B cell (primary cell): ENCODE measurements at regions not wholly inside any gene's neighbourhood (a gene's known extent, or its start where the extent isn't known, plus 50 kb on each side); places are given as distances from the start of the nearest gene placed in this dataset.

Source experiments
- ATAC-seq: fragments of 200-7000 bp; cut with Tn5 transposase; one replicate; pipeline ENCODE4 v1.10.0; 2021; ENCODE audit warnings: low read depth, mild to moderate bottlenecking, moderate number of reproducible peaks, moderate library complexity
- CTCF ChIA-PET: fragments of 350-600 bp; sonication (Branson Sonifier 250); formaldehyde crosslinking; loops from one replicate; lab custom pipeline; 2021; ENCODE audit warnings: antibody characterized with exemption, inconsistent platforms; lab: Charles Lee
- POLR2A ChIA-PET: fragments of 350-600 bp; sonication (Branson Sonifier 250); formaldehyde crosslinking; loops from one replicate; lab custom pipeline; 2021; ENCODE audit warnings: antibody characterized with exemption; lab: Charles Lee
- DNase-seq: peaks from one replicate; pipeline ENCODE4 v3.0.0; 2013
- H2AFZ ChIP-seq: 2 replicates; pipeline ENCODE4 v1.6.1; 2012; ENCODE audit warnings: mild to moderate bottlenecking, low read depth, low read length; ENCODE audit not compliant: insufficient read depth, poor library complexity, severe bottlenecking
- H3K27ac ChIP-seq, 2 donors: 1 replicate in 1 of 2; 2 replicates in 1 of 2; pipeline ENCODE4 v1.5.1; 2012 to 2013; ENCODE audit warnings: low read length in 2 of 2, mild to moderate bottlenecking in 2 of 2, moderate library complexity in 1 of 2
- H3K27me3 ChIP-seq, 4 experiments: fragments of 200-600 bp in 1 of 4; sonication (generic) in 1 of 4; replicated peaks in 1 of 4; 1 replicate in 2 of 4; 2 replicates in 2 of 4; pipeline versions ENCODE4 v1.6.1 to v1.7.0; 2013 to 2016; ENCODE audit warnings: low read length in 3 of 4, mild to moderate bottlenecking in 2 of 4, mixed read lengths in 1 of 4, moderate library complexity in 1 of 4; ENCODE audit not compliant: insufficient read depth in 4 of 4, control insufficient read depth in 3 of 4; ENCODE audit errors: control extremely low read depth in 1 of 4
- H3K36me3 ChIP-seq, 2 experiments: replicated peaks in 1 of 2; 1 replicate in 1 of 2; 2 replicates in 1 of 2; pipeline versions ENCODE4 v1.6.1 to v1.7.1; 2013; ENCODE audit warnings: low read length in 1 of 2; ENCODE audit not compliant: insufficient read depth in 2 of 2, control insufficient read depth in 1 of 2; ENCODE audit errors: control extremely low read depth in 1 of 2, extremely low read depth in 1 of 2
- H3K4me1 ChIP-seq, 2 donors: fragments of 200-600 bp in 1 of 2; sonication (generic) in 1 of 2; 1 replicate in 1 of 2; 2 replicates in 1 of 2; pipeline versions ENCODE4 v1.5.1 to v1.6.1; 2013 to 2017; ENCODE audit warnings: low read length in 2 of 2; ENCODE audit not compliant: control insufficient read depth in 2 of 2, insufficient read depth in 2 of 2
- H3K4me2 ChIP-seq: replicated peaks from 2 replicates; pipeline ENCODE3; 2012; ENCODE audit warnings: mild to moderate bottlenecking, low read depth, low read length; ENCODE audit not compliant: poor library complexity, severe bottlenecking
- H3K4me3 ChIP-seq, 5 experiments: fragments of 200-600 bp in 1 of 5; sonication (generic) in 1 of 5; 1 replicate in 3 of 5; 2 replicates in 2 of 5; pipeline versions ENCODE4 v1.5.1 to v1.7.0; 2011 to 2016; ENCODE audit warnings: low read length in 4 of 5, mild to moderate bottlenecking in 4 of 5, low read depth in 2 of 5, control low read depth in 1 of 5, moderate library complexity in 1 of 5; ENCODE audit not compliant: insufficient read depth in 1 of 5; ENCODE audit errors: control extremely low read depth in 1 of 5, extremely low read depth in 1 of 5
- H3K79me2 ChIP-seq: fragments of 200-600 bp; sonication (generic); one replicate; pipeline ENCODE4 v1.6.0; 2016; ENCODE audit warnings: low read length; ENCODE audit not compliant: control insufficient read depth, insufficient read depth
- H3K9ac ChIP-seq: fragments of 200-600 bp; sonication (generic); 2 replicates; pipeline ENCODE4 v1.6.1; 2017; ENCODE audit warnings: mild to moderate bottlenecking, low read length, moderate library complexity
- H3K9me3 ChIP-seq, 3 donors: one replicate each; pipeline versions ENCODE4 v1.6.1 to v1.7.1; 2013; ENCODE audit warnings: low read length in 2 of 3; ENCODE audit not compliant: control insufficient read depth in 2 of 3, insufficient read depth in 1 of 3; ENCODE audit errors: control extremely low read depth in 1 of 3
- H4K20me1 ChIP-seq: 2 replicates; pipeline ENCODE4 v1.6.0; 2012; ENCODE audit warnings: mild to moderate bottlenecking, low read length; ENCODE audit not compliant: insufficient read depth, control insufficient read depth, poor library complexity, severe bottlenecking
- H3K27ac Mint-ChIP-seq: one replicate; pipeline ENCODE4 v1.8.0; 2021; ENCODE audit warnings: mixed read lengths
- H3K27me3 Mint-ChIP-seq: one replicate; pipeline ENCODE4 v1.8.0; 2021; ENCODE audit warnings: mixed read lengths
- H3K4me1 Mint-ChIP-seq: one replicate; pipeline ENCODE4 v1.8.0; 2021; ENCODE audit warnings: mixed read lengths
- H3K4me3 Mint-ChIP-seq: one replicate; pipeline ENCODE4 v1.8.0; 2021; ENCODE audit warnings: mixed read lengths
- H3K9me3 Mint-ChIP-seq: one replicate; pipeline ENCODE4 v1.8.0; 2022; ENCODE audit warnings: mixed read lengths; ENCODE audit not compliant: insufficient read depth
- CTCF ChIP-seq: fragments of 200-600 bp; IDR thresholded peaks from one replicate; pipeline ENCODE4 v1.8.0; 2022; ENCODE audit warnings: antibody characterized with exemption, mild to moderate bottlenecking
- EZH2 ChIP-seq: IDR thresholded peaks from 2 replicates; pipeline ENCODE4 v1.6.1; 2012; ENCODE audit warnings: borderline replicate concordance, low read depth, mild to moderate bottlenecking, moderate library complexity, low read length; ENCODE audit not compliant: insufficient read depth, poor library complexity, severe bottlenecking
- WGBS: methylation state at CpG from one replicate; pipeline ENCODE4 v1.1.5; 2013; ENCODE audit warnings: missing lambda C conversion rate; ENCODE audit not compliant: insufficient coverage; 5-methylcytosine and 5-hydroxymethylcytosine counted together
- intact Hi-C: fragments of 100-400 bp; cut with micrococcal nuclease; formaldehyde crosslinking; loops from one replicate; pipeline ENCODE4 v1.10.0; 2022

GRCh38 chr6:18640134-18640533 lies 253.0 kb downstream of the RNF144B start:
- no peaks in the 10 kb centered on the region for H3K4me1 Mint-ChIP-seq
- no peaks in the 10 kb centered on the region for H3K27me3 ChIP-seq
- H3K9ac ChIP-seq = no peak overlapping the region
- H3K4me3 Mint-ChIP-seq = no peak overlapping the region
- no peaks in the 10 kb centered on the region for H4K20me1 ChIP-seq
- intact Hi-C loops = no loop called here
- H3K27ac ChIP-seq = no peak overlapping the region
- peaks cover 0 to 3% (median 0%) of the 10 kb centered on the region in 3 donors for H3K9me3 ChIP-seq
- H3K4me3 ChIP-seq = no peak overlapping the region
- H3K79me2 ChIP-seq = no peaks in the 10 kb centered on the region
- ChIA-PET POLR2A (no interaction called here), CTCF (no interaction called here)
- H3K27me3 Mint-ChIP-seq = peaks cover 6% of the 10 kb centered on the region
- no peak overlapping the region for H3K27ac Mint-ChIP-seq
- no peak overlapping the region for H3K4me2 ChIP-seq
- no peak overlapping the region for H2AFZ ChIP-seq
- H3K36me3 ChIP-seq = no peaks in the 10 kb centered on the region
- no peak for DNase-seq
- H3K9me3 Mint-ChIP-seq = no peaks in the 10 kb centered on the region
- no peak for ATAC-seq
- TF ChIP-seq CTCF = no peak
- TF ChIP-seq EZH2 = no peak
- H3K4me1 ChIP-seq = no peaks in the 10 kb centered on the region

- TF ChIP-seq CTCF = no peak
- TF ChIP-seq EZH2 = no peak
- Histone ChIP-seq H3K4me1 (no peaks in the 10 kb centered on the region), H3K9me3 (peaks cover 0 to 3% (median 0%) of the 10 kb centered on the region in 3 donors), H2AFZ (no peak overlapping the region), H3K27ac (no peak overlapping the region), H3K4me2 (no peak overlapping the region), H3K36me3 (no peaks in the 10 kb centered on the region), H4K20me1 (no peaks in the 10 kb centered on the region), H3K27me3 (no peaks in the 10 kb centered on the region), H3K4me3 (no peak overlapping the region), H3K79me2 (no peaks in the 10 kb centered on the region), H3K9ac (no peak overlapping the region)
- Mint-ChIP-seq H3K27me3 (peaks cover 6% of the 10 kb centered on the region), H3K9me3 (no peaks in the 10 kb centered on the region), H3K27ac (no peak overlapping the region), H3K4me3 (no peak overlapping the region), H3K4me1 (no peaks in the 10 kb centered on the region)
- ChIA-PET CTCF (no interaction called here), POLR2A (no interaction called here)
- intact Hi-C loops = no loop called here
- no CpG with 5 or more reads among the region's 1 CpG for WGBS
- ATAC-seq = no peak
- no peak for DNase-seq
These were observed 253.6 kb downstream of the RNF144B start for GRCh38 chr6:18640754-18641153.
